Ectodermal cell (in vitro differentiated cells): ENCODE measurements at regions not wholly inside any gene's neighbourhood (a gene's known extent, or its start where the extent isn't known, plus 50 kb on each side); places are given as distances from the start of the nearest gene placed in this dataset.
"Not testable (repeated sequence)": the region's sequence is repeated elsewhere in the genome, so short reads cannot be mapped to it uniquely, and the experiment has no call there.

ENCODE experiments used
- H3K27ac ChIP-seq: 2 replicates; pipeline ENCODE4 v1.7.0; 2013; ENCODE audit warnings: mild to moderate bottlenecking, low read depth, low read length; ENCODE audit not compliant: insufficient read depth, poor library complexity, severe bottlenecking
- H3K27me3 ChIP-seq: 2 replicates; pipeline ENCODE4 v1.7.0; 2013; ENCODE audit warnings: mild to moderate bottlenecking, low read length; ENCODE audit not compliant: insufficient read depth, control insufficient read depth, poor library complexity, severe bottlenecking
- H3K36me3 ChIP-seq: one replicate; pipeline ENCODE4 v1.7.0; 2013; ENCODE audit warnings: low read length; ENCODE audit not compliant: control insufficient read depth, insufficient read depth
- H3K4me1 ChIP-seq: one replicate; pipeline ENCODE4 v1.7.0; 2013; ENCODE audit warnings: low read length; ENCODE audit not compliant: control insufficient read depth, insufficient read depth
- H3K4me3 ChIP-seq: 2 replicates; pipeline ENCODE4 v1.7.0; 2013; ENCODE audit warnings: low read depth, low read length, control low read depth; ENCODE audit not compliant: insufficient read depth
- H3K9me3 ChIP-seq: 2 replicates; pipeline ENCODE4 v1.7.0; 2013; ENCODE audit warnings: mild to moderate bottlenecking, low read length, moderate library complexity; ENCODE audit not compliant: control insufficient read depth
- WGBS, 2 experiments: methylation state at CpG; one replicate each; pipeline ENCODE4 v1.1.7; 2013; ENCODE audit warnings: missing lambda C conversion rate in 2 of 2; 5-methylcytosine and 5-hydroxymethylcytosine counted together

DNA sequence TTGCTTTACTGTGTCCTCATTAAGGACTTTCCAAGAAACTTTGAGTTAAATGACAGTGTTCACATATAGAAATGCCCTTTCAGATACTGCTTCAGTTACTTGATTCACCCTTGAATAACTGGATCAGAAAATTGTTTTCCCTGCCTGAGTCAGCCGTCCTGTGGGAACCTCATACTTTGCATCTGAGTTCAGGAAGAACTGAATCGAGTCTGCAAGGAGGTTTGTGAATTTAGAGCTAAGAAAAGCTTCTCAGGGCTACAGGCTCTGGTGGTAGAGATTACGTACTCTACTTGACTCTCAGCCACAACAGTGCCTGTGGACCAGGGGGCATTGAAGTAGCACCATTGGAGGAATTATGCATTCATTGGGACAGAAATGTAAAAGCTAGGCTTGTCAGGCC, 252.4 kb upstream of the C2CD4B start:
- Histone ChIP-seq H3K27ac (no peak overlapping the region), H3K4me3 (no peak overlapping the region), H3K36me3 (no peaks in the 10 kb centered on the region), H3K9me3 (no peaks in the 10 kb centered on the region), H3K27me3 (no peaks in the 10 kb centered on the region), H3K4me1 (no peaks in the 10 kb centered on the region)
- WGBS, 2 experiments = 92 to 93% methylated on average over 3 of the region's 3 CpGs

DNA sequence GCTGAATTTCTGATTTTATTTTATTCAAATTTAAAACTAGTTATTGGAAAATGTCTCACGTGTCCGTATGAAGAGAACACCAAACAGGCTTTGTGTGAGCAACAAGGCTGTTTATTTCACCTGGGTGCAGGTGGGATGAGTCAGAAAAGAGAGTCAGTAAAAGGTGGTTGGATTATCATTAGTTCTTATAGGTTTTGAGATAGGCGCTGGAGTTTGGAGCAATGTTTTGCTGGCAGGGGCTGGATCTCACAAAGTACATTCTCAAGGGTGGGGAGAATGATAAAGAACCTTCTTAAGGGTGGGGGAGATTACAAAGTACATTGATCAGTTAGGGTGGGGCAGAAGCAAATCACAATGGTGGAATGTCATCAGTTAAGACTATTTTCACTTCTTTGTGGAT, 253.4 kb upstream of the C2CD4B start:
- H3K4me1 ChIP-seq, H3K36me3 ChIP-seq, H3K9me3 ChIP-seq, H3K27ac ChIP-seq, H3K4me3 ChIP-seq, H3K27me3 ChIP-seq: not testable (repeated sequence)
- 94 to 96% methylated on average over 3 of the region's 3 CpGs for WGBS, 2 experiments

DNA sequence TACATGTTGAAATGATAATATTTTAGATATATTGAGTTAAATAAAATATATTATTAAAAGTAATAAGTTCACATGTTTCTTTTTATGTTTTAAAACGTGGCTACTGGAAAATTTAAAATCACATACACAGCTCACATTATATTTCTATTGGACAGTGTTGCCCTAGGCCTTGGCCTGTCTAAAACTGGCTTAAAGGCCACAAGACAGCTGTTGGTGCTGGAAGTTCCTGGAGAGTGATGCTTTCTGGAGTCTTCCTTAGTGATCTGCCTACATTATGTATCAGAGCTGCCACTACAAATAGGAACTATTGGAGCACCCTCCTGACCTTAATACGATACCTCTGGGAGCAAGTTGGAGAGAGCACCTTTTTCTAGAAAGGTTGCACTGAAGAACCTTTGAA, 254.1 kb upstream of the C2CD4B start:
- no peak overlapping the region for H3K4me3 ChIP-seq
- H3K27me3 ChIP-seq = no peaks in the 10 kb centered on the region
- no peaks in the 10 kb centered on the region for H3K9me3 ChIP-seq
- 96 to 100% methylated on average over 1 of the region's 2 CpGs for WGBS, 2 experiments
- no peak overlapping the region for H3K27ac ChIP-seq
- no peaks in the 10 kb centered on the region for H3K4me1 ChIP-seq
- no peaks in the 10 kb centered on the region for H3K36me3 ChIP-seq

DNA sequence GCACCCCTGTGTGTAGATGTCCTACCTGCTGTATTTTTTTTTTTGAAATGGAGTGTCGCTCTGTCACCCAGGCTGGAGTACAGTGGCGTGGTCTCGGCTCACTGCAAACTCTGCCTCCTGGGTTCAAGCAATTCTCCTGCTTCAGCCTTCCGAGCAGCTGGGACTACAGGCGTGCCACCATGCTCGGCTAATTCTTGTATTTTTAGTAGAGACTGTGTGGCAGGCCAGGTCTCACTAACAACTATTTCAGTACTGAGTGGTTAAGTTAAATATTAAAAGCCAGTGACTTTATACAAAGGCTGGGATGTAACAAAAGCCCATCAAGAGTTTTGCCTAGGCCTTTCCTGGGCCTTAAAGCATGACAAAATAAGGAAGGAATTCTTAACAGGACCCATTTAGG, 255.3 kb upstream of the C2CD4B start:
- H3K4me3 ChIP-seq, H3K4me1 ChIP-seq, H3K9me3 ChIP-seq, H3K27ac ChIP-seq, H3K36me3 ChIP-seq, H3K27me3 ChIP-seq: not testable (repeated sequence)
- 86 to 92% methylated on average over 6 of the region's 6 CpGs for WGBS, 2 experiments

DNA sequence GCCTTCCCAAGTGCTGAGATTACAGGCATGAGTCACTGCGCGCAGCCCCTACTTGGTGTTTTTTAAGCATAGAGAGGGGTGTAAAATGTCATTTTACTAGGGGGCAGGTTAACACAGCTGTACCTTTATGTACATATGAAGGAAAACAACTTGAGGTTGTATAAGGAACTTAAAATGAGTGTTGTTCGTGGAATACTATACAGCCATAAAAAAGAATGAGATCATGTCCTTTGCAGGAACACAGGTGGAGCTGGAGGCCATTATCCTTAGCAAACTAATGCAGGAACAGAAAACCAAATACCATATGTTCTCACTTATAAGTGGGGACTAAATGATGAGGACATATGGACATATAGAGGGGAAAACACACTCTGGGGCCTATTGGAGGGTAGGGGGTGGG, 256.2 kb upstream of the C2CD4B start:
- Histone ChIP-seq H3K4me1 (no peaks in the 10 kb centered on the region), H3K9me3 (no peaks in the 10 kb centered on the region), H3K4me3 (no peak overlapping the region), H3K27me3 (no peaks in the 10 kb centered on the region), H3K27ac (no peak overlapping the region), H3K36me3 (no peaks in the 10 kb centered on the region)
- 85 to 96% methylated on average over 3 of the region's 3 CpGs for WGBS, 2 experiments

DNA sequence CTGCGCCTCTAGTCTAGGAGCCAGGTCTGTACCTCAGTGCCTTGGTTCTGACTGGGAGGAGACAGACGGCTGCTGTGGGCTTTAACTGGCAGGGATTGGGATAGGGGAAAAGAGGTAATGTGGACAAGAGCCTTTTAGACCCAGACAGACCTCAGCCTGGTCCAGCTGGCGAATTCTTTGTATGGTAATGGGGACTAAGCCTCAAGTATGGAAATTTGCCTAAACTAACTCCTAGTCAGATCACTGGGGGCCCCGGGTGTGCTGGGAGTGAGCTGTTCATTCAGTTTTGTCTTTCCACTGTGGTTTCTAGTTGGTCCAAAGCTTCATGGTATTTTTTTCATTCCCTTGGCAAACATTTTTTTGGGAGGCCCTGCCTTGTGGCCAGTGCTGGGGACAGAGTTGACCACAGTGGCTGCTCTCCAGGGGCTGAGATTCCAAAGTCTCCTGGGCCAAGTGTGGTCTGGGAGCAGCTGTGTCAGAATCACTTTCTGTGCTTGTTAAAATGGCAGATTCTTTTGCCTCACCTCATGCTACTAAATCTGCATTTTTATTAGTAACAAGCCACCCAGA, 261.4 kb upstream of the C2CD4B start:
- no peaks in the 10 kb centered on the region for H3K9me3 ChIP-seq
- no peak overlapping the region for H3K27ac ChIP-seq
- 85 to 89% methylated on average over 4 of the region's 4 CpGs for WGBS, 2 experiments

DNA sequence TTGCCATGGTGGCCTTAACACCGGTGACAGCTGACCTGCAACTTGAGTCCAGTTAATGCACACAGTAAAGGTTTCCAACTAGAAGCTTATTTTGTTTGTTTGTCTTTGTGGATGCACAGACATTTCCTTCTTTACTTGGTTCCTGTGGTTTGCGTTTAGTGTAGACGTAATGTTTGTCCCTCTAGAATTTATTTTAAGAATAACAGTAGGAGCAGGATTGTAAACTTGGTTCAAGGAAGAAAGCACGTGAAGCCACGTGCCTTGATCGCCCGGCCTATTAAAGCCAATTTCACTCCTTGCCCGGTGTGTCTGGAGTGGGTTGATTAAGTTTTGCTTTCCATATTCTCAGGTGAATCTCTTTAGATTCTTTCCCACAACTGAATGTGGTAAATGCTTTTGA, 263.2 kb upstream of the C2CD4B start:
- Histone ChIP-seq H3K27ac (no peak overlapping the region), H3K36me3 (no peaks in the 10 kb centered on the region), H3K4me1 (no peaks in the 10 kb centered on the region), H3K4me3 (no peak overlapping the region), H3K27me3 (no peaks in the 10 kb centered on the region), H3K9me3 (no peaks in the 10 kb centered on the region)
- 96 to 98% methylated on average over 8 of the region's 8 CpGs for whole genome bisulfite sequencing, 2 experiments

More for the DNA sequence above, 261.4 kb upstream of the C2CD4B start:
- H3K36me3 ChIP-seq = no peaks in the 10 kb centered on the region
- no peaks in the 10 kb centered on the region for H3K27me3 ChIP-seq
- no peaks in the 10 kb centered on the region for H3K4me1 ChIP-seq
- H3K4me3 ChIP-seq = no peak overlapping the region

DNA sequence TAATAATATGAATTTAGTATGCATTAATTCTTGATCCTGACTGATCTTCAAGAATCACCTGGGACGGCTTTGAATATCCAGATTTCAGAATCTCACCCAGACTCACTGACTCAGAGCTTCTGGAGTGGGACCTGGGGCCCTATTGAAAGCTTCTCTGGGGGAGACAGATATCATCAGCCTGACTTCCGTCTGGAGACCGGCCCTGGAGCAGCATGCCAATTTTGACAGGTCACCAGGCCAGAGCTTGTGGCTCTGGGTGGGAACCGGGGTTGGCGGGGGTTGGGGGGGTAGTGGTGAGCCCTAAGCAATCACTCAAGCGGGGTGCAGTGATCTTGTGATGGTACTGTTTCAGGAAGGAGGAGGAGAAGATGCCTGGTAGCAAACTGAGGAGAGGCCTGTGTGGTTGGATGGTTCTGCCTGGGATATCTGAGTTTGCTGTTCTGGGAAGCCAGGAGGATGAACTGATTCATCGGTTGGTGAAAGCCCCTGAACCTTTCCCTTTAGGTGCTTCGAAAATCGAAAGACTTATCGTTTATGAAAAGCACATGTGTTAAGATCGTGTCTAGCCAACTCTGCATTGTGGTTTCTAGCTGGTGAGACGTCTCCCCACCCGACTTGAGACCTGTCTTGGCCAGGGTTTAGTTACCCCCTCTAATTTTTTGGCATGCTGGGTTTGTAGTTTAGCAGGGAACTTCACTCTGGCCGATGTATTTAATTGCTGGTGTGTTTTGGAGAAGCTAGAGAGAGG, 263.9 kb upstream of the C2CD4B start:
- H3K4me1 ChIP-seq = no peaks in the 10 kb centered on the region
- H3K27me3 ChIP-seq = no peaks in the 10 kb centered on the region
- no peaks in the 10 kb centered on the region for H3K9me3 ChIP-seq
- WGBS, 2 experiments = 92 to 96% methylated on average over 13 of the region's 14 CpGs
- H3K4me3 ChIP-seq = no peak overlapping the region
- H3K27ac ChIP-seq = no peak overlapping the region
- H3K36me3 ChIP-seq = no peaks in the 10 kb centered on the region

DNA sequence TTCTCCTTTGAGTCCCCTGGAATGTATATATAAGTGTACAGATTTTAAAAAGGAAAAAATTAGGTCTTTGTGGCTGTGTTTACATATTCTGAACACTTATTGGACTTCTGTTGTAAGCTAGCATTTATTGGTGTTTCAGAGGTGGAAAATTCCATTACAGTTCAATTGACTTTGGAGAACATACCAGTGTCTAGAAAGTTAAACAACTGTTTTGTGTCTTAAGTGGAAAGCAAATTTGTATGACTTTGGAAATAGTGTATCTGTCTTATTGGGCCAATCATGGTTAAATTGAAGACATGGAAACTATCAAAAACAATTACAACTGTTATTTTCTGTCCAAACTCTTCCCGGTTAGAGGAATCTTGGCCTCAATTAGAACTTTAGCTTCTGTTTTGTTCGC, 265.0 kb upstream of the C2CD4B start:
- Histone ChIP-seq H3K27ac (no peak overlapping the region), H3K36me3 (no peaks in the 10 kb centered on the region), H3K9me3 (no peaks in the 10 kb centered on the region), H3K27me3 (no peaks in the 10 kb centered on the region), H3K4me3 (no peak overlapping the region), H3K4me1 (no peaks in the 10 kb centered on the region)
- WGBS, 2 experiments = 100% methylated on average over 2 of the region's 2 CpGs

DNA sequence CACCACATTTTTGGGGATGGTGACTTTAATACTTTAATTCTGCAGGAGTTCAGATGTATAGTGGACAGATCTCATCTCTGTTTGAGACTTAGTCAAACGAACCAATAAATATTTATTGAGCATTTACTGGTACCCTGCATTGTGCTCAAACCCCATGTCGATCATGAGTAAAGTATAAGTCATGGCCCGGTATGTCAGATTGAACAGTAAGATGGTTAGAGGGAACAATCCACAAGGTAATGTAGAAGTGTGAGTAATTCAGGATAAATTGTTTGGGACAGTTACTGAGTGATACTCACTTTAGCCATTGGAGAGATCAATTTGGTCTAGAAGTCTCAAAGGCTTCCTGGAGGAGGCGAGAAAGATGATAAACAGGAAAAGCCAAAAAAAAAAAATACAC, 265.5 kb upstream of the C2CD4B start:
- no peak overlapping the region for H3K27ac ChIP-seq
- no peaks in the 10 kb centered on the region for H3K9me3 ChIP-seq
- no peaks in the 10 kb centered on the region for H3K36me3 ChIP-seq
- no peaks in the 10 kb centered on the region for H3K4me1 ChIP-seq
- H3K27me3 ChIP-seq = no peaks in the 10 kb centered on the region
- WGBS, 2 experiments = 98% methylated on average over 3 to 4 of the region's 4 CpGs
- H3K4me3 ChIP-seq = no peak overlapping the region
